ENCODE measurements at regions not wholly inside any gene's neighbourhood (a gene's known extent, or its start where the extent isn't known, plus 50 kb on each side); places are given as distances from the start of the nearest gene placed in this dataset.
"Not testable (repeated sequence)": the region's sequence is repeated elsewhere in the genome, so short reads cannot be mapped to it uniquely, and the experiment has no call there.

DNA sequence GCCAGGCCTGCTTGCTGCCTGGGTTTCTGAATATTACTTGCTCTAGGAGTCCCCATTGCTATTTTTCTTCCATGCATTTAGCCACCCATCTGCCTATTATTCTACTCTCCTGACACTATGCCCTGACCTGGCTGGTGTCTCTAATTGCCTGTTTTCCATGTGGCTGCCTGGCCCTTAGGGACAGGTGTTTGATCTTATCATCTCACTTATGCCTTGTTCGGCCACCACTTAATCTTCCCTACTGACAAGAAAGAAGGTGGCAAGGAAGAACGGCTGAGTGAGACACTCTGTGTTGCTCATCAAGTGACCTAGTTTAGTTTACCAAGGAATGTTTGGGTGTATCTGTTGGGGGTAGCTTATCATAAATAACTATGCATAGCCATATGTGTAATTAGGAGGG, 50.4 kb upstream of the RAPH1 start:
- DNase-seq = no peak

DNA sequence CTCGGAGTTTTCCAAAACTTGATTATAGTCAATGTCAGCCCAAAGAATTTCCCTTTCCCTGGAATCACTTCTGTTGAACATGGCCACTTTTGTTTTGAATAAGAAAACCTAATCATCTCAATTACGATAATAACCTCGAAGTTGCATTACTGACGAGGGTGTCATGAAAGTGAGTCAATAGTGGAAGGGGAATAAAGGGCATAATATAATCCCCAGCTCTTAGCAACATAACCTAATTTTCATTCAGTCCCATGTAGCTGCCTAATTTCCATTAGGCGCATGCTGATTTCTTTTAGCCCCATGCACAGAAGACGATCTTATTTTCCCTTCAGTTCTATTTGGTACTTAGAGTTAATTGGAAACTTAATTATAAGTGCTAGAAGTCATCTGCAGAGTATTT, 51.1 kb upstream of the RAPH1 start:
- no peak for DNase-seq

DNA sequence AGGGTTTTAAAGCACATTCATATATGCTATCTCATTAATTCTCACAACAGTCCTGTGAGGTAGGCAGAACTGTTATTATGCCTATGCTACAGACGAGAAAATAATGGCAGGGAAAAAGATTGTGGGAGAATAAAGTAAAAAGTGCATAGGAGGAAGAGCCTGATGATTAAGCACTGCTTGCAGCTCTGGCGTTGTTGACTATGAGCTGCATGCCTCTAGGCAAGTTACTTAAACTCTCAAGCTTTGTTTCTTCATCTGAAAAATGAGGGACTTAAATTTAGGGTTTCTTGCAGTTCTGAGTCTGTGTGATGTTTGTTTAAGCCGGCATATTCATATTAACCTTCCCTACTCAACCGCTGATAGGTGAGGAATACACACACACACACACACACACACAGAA, 51.6 kb upstream of the RAPH1 start:
- no peak for DNase-seq

DNA sequence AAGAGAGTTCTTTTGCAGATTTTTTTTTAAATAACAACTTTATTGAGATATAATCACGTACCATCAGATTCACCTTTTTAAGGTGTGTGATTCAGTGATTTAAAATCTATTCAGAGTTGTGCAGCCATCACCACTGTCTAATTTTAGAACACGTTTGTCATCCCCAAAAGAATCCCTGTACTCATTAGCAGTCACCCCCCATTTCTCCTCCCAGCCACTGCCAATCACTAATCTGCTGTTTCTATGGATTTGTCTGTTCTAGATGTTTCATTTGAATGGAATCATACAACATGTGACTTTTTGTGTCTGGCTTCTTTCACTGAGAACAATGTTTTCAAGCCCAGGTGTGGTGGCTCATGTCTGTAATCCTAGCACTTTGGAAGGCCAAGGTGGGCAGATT, 55.4 kb upstream of the RAPH1 start:
- DNase-seq = no peak

DNA sequence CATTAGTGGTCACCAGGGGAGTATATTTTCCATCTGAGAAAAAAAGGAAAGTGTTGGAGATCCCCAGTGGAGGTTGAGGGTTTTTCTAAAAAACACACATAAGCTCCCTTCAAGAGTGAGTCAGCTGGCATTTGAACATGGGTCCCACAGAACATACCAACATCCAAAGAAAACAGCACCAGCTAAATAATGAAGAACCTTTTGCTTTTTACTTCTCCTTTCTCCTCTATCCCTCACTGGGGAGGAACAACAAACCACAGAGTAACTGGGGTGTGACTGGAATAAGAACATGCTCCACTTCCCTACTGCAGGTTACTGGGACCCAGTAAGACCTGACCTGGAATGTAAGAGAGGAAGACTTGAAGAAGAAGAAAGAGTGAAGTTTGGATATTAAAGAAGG, 56.5 kb upstream of the RAPH1 start:
- DNase-seq = no peak

DNA sequence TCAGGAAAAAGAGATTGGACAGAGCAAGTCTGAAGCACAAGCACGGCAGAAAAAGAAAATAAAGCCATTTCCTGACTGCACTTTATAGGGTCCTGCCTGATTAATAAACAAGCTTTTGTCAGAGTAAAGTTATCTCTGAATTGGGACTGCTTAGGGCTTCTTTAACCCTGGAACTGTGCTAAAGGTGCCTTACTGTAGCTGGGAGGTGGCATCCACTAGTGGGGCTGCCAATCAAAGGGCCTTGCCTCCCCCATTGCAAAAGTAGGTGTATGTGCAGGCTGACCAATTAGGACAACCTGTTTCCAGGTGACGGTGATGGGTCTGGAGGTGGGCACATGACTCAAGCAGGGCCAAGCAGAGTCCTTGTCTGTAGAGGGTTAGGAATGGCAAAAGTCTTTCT, 57.4 kb upstream of the RAPH1 start:
- no peak for DNase-seq

DNA sequence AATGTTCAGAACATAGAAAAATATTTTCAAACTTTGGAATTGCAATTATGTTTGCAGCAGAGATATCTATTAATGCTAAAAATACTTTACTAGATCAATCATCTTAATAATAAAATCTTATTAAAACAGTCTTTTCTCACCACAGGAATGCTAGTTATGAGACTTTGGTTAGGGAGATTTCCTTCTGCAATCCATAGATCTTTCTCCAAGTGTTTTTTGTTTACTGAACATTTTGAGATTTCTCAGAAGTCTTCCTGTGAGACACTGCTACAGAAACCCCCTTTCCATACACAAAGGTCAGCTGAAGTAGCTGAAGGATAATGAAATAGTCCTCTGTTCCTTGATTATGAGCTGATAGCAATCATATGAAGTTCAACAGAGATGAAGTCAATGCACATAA, 59.4 kb upstream of the RAPH1 start:
- no peak for DNase-seq

DNA sequence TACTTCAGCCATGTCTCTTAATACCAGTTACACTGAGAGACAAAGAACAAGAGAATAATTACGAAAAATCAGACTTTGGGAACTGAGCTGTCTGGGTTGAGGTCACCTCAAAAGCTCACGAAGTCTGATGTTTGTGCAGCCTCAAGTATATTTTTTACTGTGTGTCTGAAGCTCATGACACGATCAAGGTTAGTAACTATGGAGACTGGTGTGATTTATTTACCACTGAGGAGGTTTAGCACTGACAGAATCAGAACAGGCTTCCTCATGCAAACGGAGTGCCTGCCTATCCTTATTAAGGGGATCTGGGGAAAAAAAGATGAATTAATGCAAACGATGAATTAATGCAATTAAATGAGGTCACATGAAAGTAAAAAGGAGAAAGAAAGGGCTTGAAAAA, 61.1 kb upstream of the RAPH1 start:
- no peak for DNase-seq

DNA sequence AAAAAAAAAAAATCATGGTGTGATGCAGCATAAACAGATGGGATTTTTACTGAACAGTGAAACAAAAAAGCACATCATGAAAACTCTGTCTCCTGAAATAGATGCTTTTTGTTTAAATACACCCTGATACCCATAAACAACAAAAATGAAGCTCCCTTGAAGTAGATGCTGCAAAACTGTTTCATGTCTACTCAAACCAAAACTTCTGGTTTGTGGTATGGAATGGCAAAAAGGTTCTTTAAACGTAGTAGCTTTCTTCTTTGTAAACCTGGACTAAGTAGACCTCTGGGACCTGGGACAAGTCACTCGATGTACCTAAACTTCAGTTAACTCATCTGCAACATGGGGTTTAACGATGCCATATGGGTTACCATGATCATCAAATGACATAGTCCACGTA, 64.4 kb upstream of the RAPH1 start:
- DNase-seq = no peak

DNA sequence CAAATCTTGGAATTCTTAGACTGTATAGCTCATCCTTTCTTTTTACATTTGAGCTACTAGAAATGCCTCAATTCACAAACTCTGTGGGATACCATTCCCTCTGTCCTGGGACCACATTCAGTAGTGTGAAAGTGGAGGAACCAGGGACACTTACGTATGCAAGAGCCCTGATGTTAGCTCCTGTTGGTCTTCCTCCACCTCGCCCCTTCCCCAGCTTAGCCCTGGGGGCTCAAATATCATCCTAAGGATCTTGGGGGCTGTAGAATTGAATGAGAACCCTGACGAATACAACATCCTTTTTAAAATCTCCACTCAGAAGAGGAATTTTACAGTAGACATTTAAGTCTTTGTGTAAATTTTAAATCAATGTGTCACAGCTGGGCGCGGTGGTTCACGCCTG, 65.2 kb upstream of the RAPH1 start:
- DNase-seq = no peak

DNA sequence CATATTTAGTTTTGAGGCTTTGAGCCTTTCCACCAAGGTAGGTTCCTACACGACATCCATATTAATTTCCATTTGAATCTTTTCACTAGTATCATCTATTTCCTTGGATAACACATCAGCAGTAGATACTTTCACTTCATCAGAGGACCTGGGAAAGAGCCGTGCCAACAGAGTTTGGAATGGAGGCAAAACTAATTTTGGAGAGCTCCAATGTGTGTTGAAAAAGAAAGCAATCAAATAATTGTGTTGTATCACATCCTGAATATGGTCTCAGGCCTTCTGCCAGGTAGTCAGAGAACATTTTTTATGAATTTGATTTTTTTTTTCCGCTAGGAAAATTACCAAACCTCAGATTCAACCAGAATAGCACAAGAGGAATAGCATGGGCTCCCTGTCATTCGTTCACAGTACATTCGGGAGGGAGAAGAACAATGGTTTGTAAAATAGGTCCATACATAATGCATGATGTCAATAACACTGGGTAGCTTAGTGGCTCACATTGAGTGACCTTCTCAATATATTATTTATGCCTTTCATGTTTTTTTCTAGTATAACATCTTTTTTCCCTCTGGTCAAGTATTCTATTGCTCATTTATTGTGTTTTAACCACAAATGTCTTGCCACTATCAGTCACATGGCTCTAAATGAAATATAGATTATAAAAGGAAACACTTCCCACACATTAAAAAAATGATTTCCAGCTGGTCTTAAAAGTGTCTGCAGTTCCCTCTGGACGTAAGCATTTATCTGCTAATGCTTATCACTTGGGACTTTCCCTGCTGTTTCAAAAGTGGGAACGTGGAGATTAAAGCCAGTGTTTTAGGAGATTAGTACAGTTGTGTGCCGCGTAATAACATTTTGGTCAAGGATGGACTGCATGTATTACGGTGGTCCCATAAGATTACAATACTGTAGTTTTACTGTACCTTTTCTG, 68.6 kb upstream of the RAPH1 start:
- DNase-seq = no peak

DNA sequence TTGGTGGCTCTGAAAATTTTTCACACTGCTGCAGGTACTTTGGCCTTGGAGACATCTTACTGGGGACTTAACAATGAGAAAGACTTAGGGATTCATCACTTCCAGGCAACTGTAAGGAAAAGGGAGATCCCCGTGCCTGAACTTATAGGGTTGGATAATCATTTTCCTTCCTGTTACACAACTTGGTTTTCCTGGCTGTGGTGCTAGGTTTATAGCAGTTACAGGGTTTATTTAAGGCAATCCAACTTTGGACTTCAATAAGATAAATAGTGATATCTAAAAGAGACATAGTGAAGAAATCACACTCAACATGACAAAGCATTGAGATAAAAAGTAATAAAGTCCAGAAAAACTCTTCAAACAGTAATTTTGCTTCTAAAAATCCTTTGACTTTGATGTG, 70.2 kb upstream of the RAPH1 start:
- no peak for DNase-seq

DNA sequence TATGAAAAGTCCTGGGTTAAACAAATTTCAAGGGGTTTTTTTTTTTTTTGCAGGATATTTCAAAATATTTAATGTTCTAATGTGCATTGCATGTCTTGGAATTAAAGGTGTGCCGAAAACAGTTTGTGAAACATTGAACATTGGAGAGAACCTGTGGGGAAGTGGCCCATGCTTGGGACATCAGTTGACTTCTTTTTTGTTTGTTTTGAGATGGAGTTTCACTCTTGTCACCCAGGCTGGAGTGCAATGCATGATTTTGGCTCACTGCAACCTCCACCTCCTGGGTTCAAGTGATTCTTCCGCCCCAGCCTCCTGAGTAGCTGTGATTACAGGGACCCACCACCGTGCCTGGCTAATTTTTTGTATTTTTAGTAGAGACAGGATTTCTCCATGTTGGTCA, 71.0 kb upstream of the RAPH1 start:
- DNase-seq = no peak

DNA sequence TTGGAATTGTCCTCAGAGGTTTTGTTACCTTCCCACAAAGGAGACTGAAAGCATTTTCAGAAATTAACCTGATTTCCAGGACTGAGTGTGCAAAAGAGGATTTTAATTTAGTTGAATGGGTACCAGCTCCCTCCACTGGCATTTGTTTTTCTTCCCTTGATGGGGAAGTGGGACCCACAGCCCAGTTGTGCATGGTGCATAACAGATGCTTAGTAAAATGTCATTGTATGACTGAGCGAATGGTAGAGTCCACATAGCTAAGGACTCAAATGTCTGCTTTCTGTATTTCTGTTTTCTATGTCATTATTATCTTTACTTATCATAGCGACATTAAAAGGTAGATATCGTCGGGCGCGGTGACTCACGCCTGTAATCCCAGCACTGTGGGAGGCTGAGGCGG, 75.5 kb upstream of the RAPH1 start:
- DNase-seq = no peak

DNA sequence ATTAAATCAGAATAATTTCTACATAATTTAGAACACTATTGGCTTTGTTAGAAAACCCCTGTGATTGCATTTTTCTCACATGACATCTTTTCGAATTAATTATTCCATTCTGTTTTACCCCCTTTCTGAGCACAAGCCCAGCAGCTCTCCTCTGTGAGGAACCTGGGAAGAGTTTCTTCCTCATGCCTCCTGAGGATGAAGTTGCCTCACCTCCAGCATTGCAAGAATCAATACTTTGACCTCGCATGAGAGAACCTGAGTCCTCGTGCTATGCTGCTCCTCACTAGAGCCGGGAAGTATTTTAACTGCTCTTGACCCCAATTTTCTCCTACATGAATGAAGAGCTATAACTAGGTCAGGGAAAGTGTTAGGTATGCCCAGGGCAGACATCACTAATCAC, 77.1 kb upstream of the RAPH1 start:
- DNase-seq = no peak

DNA sequence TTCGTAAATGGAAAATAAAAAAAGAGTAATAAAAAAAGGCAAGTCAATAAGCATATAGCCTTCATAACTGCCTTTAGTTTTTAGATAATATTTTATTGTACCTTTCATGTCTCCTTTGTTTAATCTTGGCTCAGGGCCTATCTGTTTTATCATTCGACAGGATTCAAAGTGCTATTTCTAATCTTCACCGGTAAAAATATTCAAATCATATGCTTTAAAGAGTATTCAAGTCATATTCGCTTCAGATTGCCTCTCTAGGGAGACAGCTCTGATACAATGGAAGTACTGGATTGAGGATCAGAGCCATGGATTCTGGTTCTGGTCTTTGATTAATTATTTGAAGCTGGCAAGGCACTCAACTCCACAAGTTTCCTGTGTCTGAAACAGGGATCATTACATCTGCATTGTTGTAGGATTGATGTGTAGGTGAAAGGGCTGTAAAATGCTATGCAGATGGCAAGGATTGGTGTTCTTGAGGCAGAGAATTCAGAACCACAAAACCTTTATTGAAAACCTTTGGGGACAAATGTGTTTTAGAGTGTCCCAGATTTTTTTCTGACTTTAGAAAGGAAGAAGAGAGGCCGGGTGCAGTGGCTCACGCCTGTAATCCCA, 84.3 kb upstream of the RAPH1 start:
- no peak for DNase-seq

DNA sequence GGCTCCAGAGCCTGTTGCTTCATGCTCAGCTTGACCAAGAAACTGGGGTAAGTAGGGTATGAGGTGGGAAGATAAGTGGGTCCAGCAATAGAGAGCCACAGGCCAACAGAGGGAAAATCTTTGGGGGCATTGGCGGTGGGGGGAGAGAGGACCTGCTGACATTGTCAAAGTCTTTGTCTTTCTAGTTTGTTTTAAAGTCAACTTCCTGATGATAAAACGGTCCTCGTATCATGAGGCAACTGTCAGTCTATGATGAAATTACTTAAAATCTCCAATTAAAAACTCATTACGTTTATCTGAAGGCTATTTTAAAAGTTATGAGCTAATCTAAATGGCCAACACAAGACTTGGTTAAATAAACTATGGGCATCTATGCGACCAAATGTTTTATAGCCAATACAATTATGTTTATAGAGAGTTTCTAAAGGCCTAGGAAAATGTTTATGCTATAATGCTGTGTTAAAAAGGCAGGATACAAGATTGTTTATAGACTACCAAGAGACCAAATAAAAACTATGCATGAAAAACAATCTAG, 84.4 kb upstream of the CD28 start:
- no peak for DNase-seq

DNA sequence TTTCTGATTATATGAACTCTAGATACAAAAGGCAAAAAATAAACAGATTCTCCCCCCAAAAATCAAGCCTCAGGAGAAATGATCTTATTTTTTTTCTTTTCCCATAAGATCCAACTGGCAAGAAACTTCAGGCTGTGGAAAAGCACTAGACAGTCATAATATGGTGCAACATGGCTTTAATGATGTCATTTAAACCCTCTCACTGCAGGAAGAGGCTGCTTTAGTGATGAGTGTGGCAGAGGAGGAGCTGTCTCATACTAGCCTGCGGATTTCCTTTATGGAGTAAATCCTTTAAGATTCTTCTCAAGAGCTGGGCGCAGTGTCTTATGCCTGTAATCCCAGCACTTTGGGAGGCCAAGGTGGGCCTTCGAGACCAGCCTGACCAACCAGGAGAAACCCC, 83.3 kb upstream of the CD28 start:
- DNase-seq = no peak

DNA sequence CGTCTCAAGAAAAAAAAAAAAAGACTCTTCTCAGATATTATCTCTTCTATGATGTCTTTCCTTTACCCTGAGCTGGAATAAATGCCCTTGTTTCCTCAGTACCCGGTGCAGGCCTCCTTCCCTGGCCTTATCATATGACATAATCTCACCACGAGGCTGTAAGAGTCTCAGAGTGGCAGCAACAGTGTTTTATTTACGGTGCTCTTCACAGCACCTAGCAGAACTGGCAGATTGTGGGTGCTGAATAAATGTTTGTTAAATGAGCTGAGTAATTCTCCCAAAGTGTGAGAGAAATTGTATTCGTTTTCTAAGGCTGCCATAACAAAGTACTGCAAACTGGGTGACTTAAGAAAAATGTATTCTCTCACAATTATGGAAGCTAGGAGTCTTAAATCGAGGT, 82.8 kb upstream of the CD28 start:
- DNase-seq = peak; percentile 12

DNA sequence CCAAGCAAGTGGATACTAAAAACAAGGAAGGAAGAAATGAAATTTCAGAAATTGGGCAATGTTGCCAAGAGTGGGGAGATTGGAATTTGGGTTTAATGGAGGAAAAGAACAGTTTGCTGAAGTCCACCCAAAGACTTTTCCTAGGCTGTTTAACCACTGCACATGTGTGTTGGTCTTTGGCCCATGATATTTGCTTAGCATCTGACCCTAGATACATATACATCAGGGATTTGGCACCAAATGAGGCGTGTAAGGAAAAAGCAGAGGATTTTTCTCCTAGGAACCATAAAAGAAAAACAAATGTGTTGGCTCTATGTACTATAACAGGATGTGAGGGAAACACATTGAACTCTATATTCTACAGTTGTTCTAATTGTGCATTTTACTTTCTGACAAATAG, 80.7 kb upstream of the CD28 start:
- DNase-seq = no peak

DNA sequence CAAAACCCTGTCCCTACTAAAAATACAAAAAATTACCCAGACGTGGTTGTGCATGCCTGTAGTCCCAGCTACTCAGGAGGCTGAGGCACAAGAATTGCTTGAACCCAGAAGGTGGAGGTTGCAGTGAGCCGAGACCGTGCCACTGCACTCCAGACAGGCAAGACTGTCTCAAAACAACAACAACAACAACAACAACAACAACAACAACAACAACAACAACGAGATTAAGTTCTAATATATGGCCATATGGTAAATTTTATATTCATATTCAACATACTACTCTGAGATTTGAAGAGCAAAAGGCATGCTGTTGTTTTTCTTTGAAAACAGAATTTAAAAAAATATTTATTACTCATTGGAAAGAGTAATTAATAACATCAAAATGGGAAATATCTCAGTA, 80.2 kb upstream of the CD28 start:
- not testable (repeated sequence) for DNase-seq

DNA sequence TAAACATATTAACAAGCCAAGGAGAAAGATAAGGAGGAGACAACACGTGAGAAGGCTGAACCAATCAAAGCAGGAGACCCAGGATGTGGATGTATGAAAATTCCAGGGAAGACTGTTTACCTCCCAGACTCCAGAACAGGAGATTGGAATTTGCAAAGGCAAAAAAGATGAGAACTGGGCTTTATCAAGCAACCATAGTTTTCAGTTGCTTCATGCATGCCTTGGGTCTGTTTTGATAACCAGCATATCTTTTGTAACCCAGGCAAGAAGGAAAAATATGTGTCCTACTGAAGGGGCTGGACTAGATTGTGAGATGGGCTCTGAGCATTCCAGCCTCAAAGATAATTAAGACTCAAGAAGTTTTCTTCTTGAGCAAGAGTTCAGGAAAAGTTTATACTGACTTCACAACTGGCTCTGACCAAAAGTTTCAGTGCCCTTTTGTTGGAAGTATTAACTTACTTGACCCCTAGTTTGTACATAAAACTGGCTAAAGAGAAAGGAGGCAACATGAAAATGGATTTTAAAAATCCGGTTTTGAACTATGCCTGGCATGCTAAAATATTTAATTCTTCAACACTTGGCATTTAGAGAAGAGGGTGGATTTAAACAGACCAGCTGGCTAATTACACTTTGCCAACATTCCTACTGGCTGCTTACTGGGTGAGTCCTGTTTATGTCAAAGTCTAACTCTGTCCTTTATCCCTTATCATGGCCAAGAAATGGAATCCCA, 79.3 kb upstream of the CD28 start:
- DNase-seq = no peak

DNA sequence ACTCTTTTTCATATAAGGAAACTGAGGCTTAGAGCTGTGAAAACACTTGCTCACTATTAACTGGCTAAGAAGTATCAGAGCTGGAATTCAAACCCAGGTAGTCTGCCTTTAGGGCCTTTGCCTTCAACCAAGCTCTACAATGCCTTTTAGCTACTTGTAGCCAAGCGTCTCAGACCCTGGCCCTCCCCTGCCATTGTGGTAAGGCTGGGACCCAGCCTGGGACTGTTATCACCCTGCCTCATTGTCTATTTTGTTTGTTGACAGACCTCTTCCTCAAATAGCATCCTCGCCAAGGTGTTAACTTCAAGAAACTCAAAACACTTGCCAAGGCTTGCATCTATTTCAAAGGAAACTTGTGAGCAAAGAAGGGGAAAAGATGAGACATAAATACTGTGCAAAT, 76.7 kb upstream of the CD28 start:
- DNase-seq = no peak
